ENCODE measurements at regions not wholly inside any gene's neighbourhood (a gene's known extent, or its start where the extent isn't known, plus 50 kb on each side); places are given as distances from the start of the nearest gene placed in this dataset.

- H3K27me3 ChIP-seq, result no peaks in the 10 kb centered on the region
- WGBS, 2 donors (ENCODE audit: low coverage in 1 of 2), result 88 to 92% methylated on average over 1 of the region's 1 CpG
- no peak for TF ChIP-seq POLR2AphosphoS5 (IDR thresholded peaks at IDR 0.05)
- no peak for TF ChIP-seq POLR2A (IDR thresholded peaks at IDR 0.05)
- no peak for TF ChIP-seq CTCF (IDR thresholded peaks at IDR 0.05)
- TF ChIP-seq EP300 (IDR thresholded peaks at IDR 0.05; ENCODE audit: low read depth), result no peak
These were observed 1611.1 kb downstream of the SLITRK5 start for GRCh38 chr13:89282241-89282640.

GRCh38 chr13:89287381-89287780, 1616.2 kb downstream of the SLITRK5 start:
- intact Hi-C loops (cut with DNase I; ENCODE audit: low total_unique reads), result no loop called here
- Histone ChIP-seq H3K4me3 (no peak overlapping the region), H3K36me3 (no peaks in the 10 kb centered on the region), H3K27me3 (no peaks in the 10 kb centered on the region), H3K27ac (no peak overlapping the region), H3K9me3 (peaks cover 0 to 3% of the 10 kb centered on the region in 2 donors), H3K4me1 (no peaks in the 10 kb centered on the region)
- TF ChIP-seq EP300 (IDR thresholded peaks at IDR 0.05; ENCODE audit: low read depth), result no peak
- no peak for TF ChIP-seq CTCF (IDR thresholded peaks at IDR 0.05)
- TF ChIP-seq POLR2AphosphoS5 (IDR thresholded peaks at IDR 0.05), result no peak
- no peak for TF ChIP-seq POLR2A (IDR thresholded peaks at IDR 0.05)
- no peak for DNase-seq
- in situ Hi-C loops (cut with MboI; ENCODE audit: low pct_ligation_motif_present in 1 of 4, low pct_unique_long_range_greater_than_20kb in 1 of 4, low sequenced_read_pairs in 3 of 4), result no loop called here
- 40% methylated on average over 6 of the region's 6 CpGs; no CpG with 5 or more reads in 1 of the 2 donors for WGBS, 2 donors (ENCODE audit: low coverage in 1 of 2)

More at GRCh38 chr13:89282241-89282640, 1611.1 kb downstream of the SLITRK5 start:
- no peak overlapping the region for H3K4me3 ChIP-seq
- intact Hi-C loops (cut with DNase I; ENCODE audit: low total_unique reads), result no loop called here
- H3K9me3 ChIP-seq, result no peaks in the 10 kb centered on the region
- no peaks in the 10 kb centered on the region for H3K36me3 ChIP-seq
- in situ Hi-C loops (cut with MboI; ENCODE audit: low pct_ligation_motif_present in 1 of 4, low pct_unique_long_range_greater_than_20kb in 1 of 4, low sequenced_read_pairs in 3 of 4), result no loop called here
- no peaks in the 10 kb centered on the region for H3K4me1 ChIP-seq
- no peak for DNase-seq
- no peak overlapping the region for H3K27ac ChIP-seq

- DNase-seq, result no peak
- no peaks in the 10 kb centered on the region for H3K36me3 ChIP-seq
- intact Hi-C loops (cut with DNase I; ENCODE audit: low total_unique reads), result no loop called here
- H3K4me3 ChIP-seq, result no peak overlapping the region
- TF ChIP-seq CTCF (IDR thresholded peaks at IDR 0.05) (no peak), EP300 (IDR thresholded peaks at IDR 0.05; ENCODE audit: low read depth) (no peak), POLR2AphosphoS5 (IDR thresholded peaks at IDR 0.05) (no peak), POLR2A (IDR thresholded peaks at IDR 0.05) (no peak)
- H3K9me3 ChIP-seq, result peaks cover 0 to under 1% of the 10 kb centered on the region in 2 donors
- H3K4me1 ChIP-seq, result no peaks in the 10 kb centered on the region
- in situ Hi-C loops (cut with MboI; ENCODE audit: low pct_ligation_motif_present in 1 of 4, low pct_unique_long_range_greater_than_20kb in 1 of 4, low sequenced_read_pairs in 3 of 4), result no loop called here
- no peaks in the 10 kb centered on the region for H3K27me3 ChIP-seq
- no peak overlapping the region for H3K27ac ChIP-seq
- WGBS, 2 donors (ENCODE audit: low coverage in 1 of 2), result 67 to 79% methylated on average over 1 to 10 of the region's 10 CpGs
These were observed 1623.1 kb downstream of the SLITRK5 start for GRCh38 chr13:89294115-89294867.

GRCh38 chr13:89307278-89307677, 1636.1 kb downstream of the SLITRK5 start:
- H3K4me1 ChIP-seq, result no peaks in the 10 kb centered on the region
- no peaks in the 10 kb centered on the region for H3K27me3 ChIP-seq
- H3K9me3 ChIP-seq, result no peaks in the 10 kb centered on the region
- 55 to 77% methylated on average over 2 of the region's 2 CpGs for WGBS, 2 donors (ENCODE audit: low coverage in 1 of 2)
- H3K27ac ChIP-seq, result no peak overlapping the region
- no peak for TF ChIP-seq EP300 (IDR thresholded peaks at IDR 0.05; ENCODE audit: low read depth)
- no peak for TF ChIP-seq POLR2A (IDR thresholded peaks at IDR 0.05)
- TF ChIP-seq POLR2AphosphoS5 (IDR thresholded peaks at IDR 0.05), result no peak
- no peak for TF ChIP-seq CTCF (IDR thresholded peaks at IDR 0.05)
- H3K4me3 ChIP-seq, result no peak overlapping the region
- no peak for DNase-seq
- no peaks in the 10 kb centered on the region for H3K36me3 ChIP-seq
- intact Hi-C loops (cut with DNase I; ENCODE audit: low total_unique reads), result no loop called here
- in situ Hi-C loops (cut with MboI; ENCODE audit: low pct_ligation_motif_present in 1 of 4, low pct_unique_long_range_greater_than_20kb in 1 of 4, low sequenced_read_pairs in 3 of 4), result no loop called here
